NB4 (cell line): ENCODE measurements at regions not wholly inside any gene's neighbourhood (a gene's known extent, or its start where the extent isn't known, plus 50 kb on each side); places are given as distances from the start of the nearest gene placed in this dataset.

Experiments used
- MYC ChIP-seq: IDR thresholded peaks from 2 replicates; pipeline ENCODE4 v1.6.1; 2011; ENCODE audit warnings: low read depth, low read length
- POLR2A ChIP-seq: IDR thresholded peaks from 2 replicates; pipeline ENCODE4 v1.6.1; 2011; ENCODE audit warnings: mild to moderate bottlenecking; ENCODE audit not compliant: insufficient read length; ENCODE audit errors: extremely low read depth
- TF ChIP-seq, protein P1 (sequence below): IDR thresholded peaks from one replicate; pipeline ENCODE4 v1.5.1; 2012; ENCODE audit warnings: low read depth, low read length

DNA sequence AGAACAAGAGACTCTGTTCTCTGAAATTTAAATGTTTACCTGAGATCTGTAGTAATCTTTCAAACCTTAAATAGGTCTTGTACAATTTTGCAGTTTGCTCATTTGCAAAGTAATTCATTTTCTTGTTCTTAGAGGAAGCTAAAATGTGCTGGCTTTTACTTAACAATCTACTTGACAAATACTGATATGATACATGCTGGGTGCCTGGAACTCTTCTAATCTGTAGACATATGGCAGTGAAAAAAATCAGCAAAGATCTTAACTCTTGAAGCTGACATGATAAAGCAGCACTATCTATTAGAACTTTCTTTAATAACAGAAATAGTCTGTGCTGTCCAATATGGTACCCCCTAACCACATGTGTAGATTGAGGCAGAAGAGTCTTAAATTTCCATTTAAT is 1352.8 kb upstream of the SLC39A10 start:
- TF ChIP-seq, protein P1, sequence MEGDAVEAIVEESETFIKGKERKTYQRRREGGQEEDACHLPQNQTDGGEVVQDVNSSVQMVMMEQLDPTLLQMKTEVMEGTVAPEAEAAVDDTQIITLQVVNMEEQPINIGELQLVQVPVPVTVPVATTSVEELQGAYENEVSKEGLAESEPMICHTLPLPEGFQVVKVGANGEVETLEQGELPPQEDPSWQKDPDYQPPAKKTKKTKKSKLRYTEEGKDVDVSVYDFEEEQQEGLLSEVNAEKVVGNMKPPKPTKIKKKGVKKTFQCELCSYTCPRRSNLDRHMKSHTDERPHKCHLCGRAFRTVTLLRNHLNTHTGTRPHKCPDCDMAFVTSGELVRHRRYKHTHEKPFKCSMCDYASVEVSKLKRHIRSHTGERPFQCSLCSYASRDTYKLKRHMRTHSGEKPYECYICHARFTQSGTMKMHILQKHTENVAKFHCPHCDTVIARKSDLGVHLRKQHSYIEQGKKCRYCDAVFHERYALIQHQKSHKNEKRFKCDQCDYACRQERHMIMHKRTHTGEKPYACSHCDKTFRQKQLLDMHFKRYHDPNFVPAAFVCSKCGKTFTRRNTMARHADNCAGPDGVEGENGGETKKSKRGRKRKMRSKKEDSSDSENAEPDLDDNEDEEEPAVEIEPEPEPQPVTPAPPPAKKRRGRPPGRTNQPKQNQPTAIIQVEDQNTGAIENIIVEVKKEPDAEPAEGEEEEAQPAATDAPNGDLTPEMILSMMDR = no peak
- TF ChIP-seq POLR2A (no peak), MYC (no peak)
